Neuron (in vitro differentiated cells): ENCODE measurements at regions not wholly inside any gene's neighbourhood (a gene's known extent, or its start where the extent isn't known, plus 50 kb on each side); places are given as distances from the start of the nearest gene placed in this dataset.
"Not testable (repeated sequence)": the region's sequence is repeated elsewhere in the genome, so short reads cannot be mapped to it uniquely, and the experiment has no call there.

ENCODE experiments used
- H2AFZ ChIP-seq: one replicate; pipeline ENCODE4 v1.6.1; 2013; ENCODE audit warnings: low read depth, mild to moderate bottlenecking, inconsistent platforms, low read length, moderate library complexity
- H3K27me3 ChIP-seq: one replicate; pipeline ENCODE4 v1.6.1; 2013; ENCODE audit warnings: low read length; ENCODE audit not compliant: insufficient read depth
- H3K36me3 ChIP-seq: one replicate; pipeline ENCODE4 v1.6.1; 2013; ENCODE audit warnings: low read length; ENCODE audit not compliant: insufficient read depth
- H3K4me1 ChIP-seq: one replicate; pipeline ENCODE4 v1.6.1; 2013; ENCODE audit warnings: low read length; ENCODE audit not compliant: insufficient read depth
- H3K4me3 ChIP-seq: 2 replicates; pipeline ENCODE4 v1.5.1; 2013; ENCODE audit warnings: mild to moderate bottlenecking, low read length, moderate library complexity
- H3K9me3 ChIP-seq: one replicate; pipeline ENCODE4 v1.6.1; 2013; ENCODE audit warnings: low read length

GRCh38 chr2:239547140-239547539 is 146.3 kb upstream of the HDAC4 start:
- H3K36me3 ChIP-seq, H3K4me1 ChIP-seq, H3K9me3 ChIP-seq, H3K4me3 ChIP-seq, H2AFZ ChIP-seq, H3K27me3 ChIP-seq: not testable (repeated sequence)

DNA sequence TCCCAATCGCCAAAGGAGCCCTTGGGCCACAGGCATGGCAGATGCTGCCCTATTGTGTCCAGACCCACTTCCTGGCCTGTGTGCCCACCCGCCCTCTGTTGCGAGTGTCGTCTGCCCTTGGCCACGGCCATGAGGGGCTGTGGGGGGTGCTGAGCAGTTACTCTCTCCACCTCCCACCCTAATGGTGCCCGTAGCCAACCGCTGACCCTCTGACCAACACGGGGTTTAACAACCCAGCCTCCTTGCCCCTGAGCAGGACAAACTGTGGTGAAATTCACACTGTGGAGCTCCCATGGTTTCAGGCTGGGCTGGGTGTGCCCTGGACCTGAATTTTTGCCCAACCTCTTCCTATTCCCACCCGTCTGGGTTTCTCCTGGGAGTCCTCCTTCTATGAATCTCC is 145.7 kb upstream of the HDAC4 start:
- H3K4me1 ChIP-seq: no peaks in the 10 kb centered on the region
- H2AFZ ChIP-seq: no peak overlapping the region
- peaks cover 3% of the 10 kb centered on the region for H3K27me3 ChIP-seq

DNA sequence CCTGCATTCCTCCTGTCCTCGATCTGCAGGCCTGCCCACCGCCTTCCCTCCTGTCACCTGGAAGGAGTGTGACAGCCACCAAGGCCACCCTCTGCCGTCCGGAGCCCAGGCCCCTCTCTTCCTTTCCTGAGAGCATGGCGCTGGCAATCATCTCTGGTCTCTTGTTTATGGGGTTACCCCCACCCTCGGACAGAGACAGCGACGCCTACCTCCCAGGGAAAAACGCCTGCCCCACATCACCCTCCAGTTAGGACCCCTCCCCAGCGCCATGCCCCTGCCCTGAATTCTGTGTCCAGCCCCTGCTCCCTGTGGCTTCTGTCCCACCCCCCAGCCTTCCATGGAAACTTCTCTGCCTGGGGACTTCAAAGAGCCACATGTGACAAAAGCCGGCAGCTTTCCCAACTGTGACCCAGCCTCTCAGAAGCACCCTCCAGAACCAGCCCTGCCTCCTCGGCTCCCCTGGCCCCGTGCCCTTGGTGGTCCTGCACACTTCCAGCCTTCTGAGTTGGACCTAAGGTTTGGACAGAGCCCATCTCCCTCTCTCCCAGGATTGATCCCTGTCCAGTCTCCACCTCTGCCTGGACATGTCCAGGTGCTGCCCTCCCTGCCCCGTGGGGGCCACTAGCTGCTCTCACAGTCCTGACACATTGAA is 145.0 kb upstream of the HDAC4 start:
- no peaks in the 10 kb centered on the region for H3K9me3 ChIP-seq
- no peaks in the 10 kb centered on the region for H3K4me1 ChIP-seq
- peaks cover 3% of the 10 kb centered on the region for H3K27me3 ChIP-seq
- no peak overlapping the region for H3K4me3 ChIP-seq
- H3K36me3 ChIP-seq: no peaks in the 10 kb centered on the region
- no peak overlapping the region for H2AFZ ChIP-seq

More for the DNA sequence above, 145.7 kb upstream of the HDAC4 start:
- Histone ChIP-seq H3K36me3 (no peaks in the 10 kb centered on the region), H3K9me3 (no peaks in the 10 kb centered on the region), H3K4me3 (no peak overlapping the region)

GRCh38 chr2:239544918-239545465 is 144.2 kb upstream of the HDAC4 start:
- H3K27me3 ChIP-seq: peaks cover 3% of the 10 kb centered on the region
- H3K36me3 ChIP-seq: no peaks in the 10 kb centered on the region
- no peaks in the 10 kb centered on the region for H3K4me1 ChIP-seq
- H3K9me3 ChIP-seq: no peaks in the 10 kb centered on the region
- no peak overlapping the region for H3K4me3 ChIP-seq
- no peak overlapping the region for H2AFZ ChIP-seq

DNA sequence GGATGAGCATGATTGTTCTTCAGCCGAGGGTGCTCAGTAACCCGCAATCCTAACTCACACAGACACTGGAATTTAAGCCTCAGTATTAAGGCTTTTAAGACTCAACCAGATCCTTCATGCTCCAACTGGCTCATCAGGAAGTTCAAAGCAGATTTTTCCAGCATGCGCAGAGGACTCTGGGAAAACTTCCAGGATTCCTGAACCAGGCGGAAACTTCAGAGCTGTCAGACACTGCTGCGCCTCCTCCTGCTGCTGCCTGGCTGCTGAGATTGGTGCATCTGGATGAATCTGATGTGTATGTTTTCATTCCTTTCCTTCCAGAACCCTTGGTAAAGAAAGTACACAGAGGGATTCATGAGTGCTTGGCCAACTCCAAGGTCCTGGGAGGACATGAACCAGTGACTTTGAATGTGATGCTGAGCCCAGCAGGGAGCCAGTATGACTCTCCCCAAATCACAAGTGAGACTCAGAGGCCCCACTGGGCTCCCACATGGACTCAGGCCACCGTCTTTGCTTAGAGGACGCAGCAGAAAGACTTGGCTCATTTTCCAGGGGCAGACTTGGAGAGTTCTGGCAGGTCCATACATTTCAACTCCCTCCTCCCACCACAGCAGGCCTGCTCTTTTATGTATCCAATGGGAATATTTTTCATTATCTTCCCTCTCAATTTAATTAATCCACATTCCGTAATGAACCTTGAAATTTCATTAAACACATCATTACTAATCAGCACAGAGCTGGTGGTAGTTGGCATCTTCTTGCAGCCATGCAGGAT is 143.5 kb upstream of the HDAC4 start:
- no peaks in the 10 kb centered on the region for H3K4me1 ChIP-seq
- H3K27me3 ChIP-seq: peaks cover 3% of the 10 kb centered on the region
- no peak overlapping the region for H3K4me3 ChIP-seq
- H2AFZ ChIP-seq: no peak overlapping the region
- no peaks in the 10 kb centered on the region for H3K9me3 ChIP-seq
- no peaks in the 10 kb centered on the region for H3K36me3 ChIP-seq

- no peaks in the 10 kb centered on the region for H3K9me3 ChIP-seq
- H3K27me3 ChIP-seq: peaks cover 3% of the 10 kb centered on the region
- H3K36me3 ChIP-seq: no peaks in the 10 kb centered on the region
- H3K4me3 ChIP-seq: no peak overlapping the region
- no peaks in the 10 kb centered on the region for H3K4me1 ChIP-seq
- H2AFZ ChIP-seq: no peak overlapping the region
Observed at GRCh38 chr2:239543702-239544101, 142.9 kb upstream of the HDAC4 start.

DNA sequence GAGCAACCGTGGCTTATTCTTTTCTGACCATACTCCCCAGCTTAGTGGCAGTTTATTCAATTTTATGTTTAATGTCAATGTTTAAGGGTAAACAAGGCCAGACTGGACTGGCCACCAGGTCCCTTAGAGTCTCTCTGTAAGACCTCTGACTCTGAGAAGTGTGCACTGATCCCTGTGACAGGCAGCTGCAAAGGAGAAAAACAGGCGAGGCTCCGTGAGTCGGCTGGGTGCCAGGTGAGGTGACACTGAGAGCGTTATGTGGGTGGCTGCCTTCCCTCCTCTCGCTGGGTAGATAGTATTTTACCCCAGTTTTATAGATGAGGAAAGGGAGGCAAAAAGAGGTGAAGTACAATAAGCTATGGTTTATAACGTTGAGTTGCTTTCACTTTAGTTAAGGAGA is 139.4 kb upstream of the HDAC4 start:
- H3K4me1 ChIP-seq: no peaks in the 10 kb centered on the region
- no peaks in the 10 kb centered on the region for H3K36me3 ChIP-seq
- H2AFZ ChIP-seq: no peak overlapping the region
- peaks cover 3% of the 10 kb centered on the region for H3K27me3 ChIP-seq
- H3K9me3 ChIP-seq: no peaks in the 10 kb centered on the region
- H3K4me3 ChIP-seq: no peak overlapping the region

DNA sequence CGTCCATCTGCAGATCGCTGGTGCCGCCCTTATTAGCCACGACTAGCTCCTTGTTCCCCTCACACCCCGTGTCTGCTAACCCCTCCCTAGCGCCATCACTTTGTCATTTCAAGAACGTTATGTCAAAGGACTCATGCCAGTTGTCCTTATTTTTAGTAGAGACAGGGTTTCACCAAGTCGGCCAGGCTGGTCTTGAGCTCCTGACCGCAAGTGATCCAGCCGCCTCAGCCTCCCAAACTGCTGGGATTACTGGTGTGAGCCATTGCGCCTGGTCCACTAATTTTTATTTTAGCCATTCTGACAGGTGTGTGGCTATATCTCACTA is 138.9 kb upstream of the HDAC4 start:
- Histone ChIP-seq H3K36me3 (no peaks in the 10 kb centered on the region), H3K9me3 (no peaks in the 10 kb centered on the region), H3K27me3 (peaks cover 3% of the 10 kb centered on the region)

GRCh38 chr2:239539083-239539775 is 138.4 kb upstream of the HDAC4 start:
- no peaks in the 10 kb centered on the region for H3K4me1 ChIP-seq
- peaks cover 3% of the 10 kb centered on the region for H3K27me3 ChIP-seq
- no peaks in the 10 kb centered on the region for H3K9me3 ChIP-seq
- H3K4me3 ChIP-seq: no peak overlapping the region
- H3K36me3 ChIP-seq: no peaks in the 10 kb centered on the region
- no peak overlapping the region for H2AFZ ChIP-seq

More for the DNA sequence above, 138.9 kb upstream of the HDAC4 start:
- no peak overlapping the region for H3K4me3 ChIP-seq
- no peak overlapping the region for H2AFZ ChIP-seq
- H3K4me1 ChIP-seq: no peaks in the 10 kb centered on the region

DNA sequence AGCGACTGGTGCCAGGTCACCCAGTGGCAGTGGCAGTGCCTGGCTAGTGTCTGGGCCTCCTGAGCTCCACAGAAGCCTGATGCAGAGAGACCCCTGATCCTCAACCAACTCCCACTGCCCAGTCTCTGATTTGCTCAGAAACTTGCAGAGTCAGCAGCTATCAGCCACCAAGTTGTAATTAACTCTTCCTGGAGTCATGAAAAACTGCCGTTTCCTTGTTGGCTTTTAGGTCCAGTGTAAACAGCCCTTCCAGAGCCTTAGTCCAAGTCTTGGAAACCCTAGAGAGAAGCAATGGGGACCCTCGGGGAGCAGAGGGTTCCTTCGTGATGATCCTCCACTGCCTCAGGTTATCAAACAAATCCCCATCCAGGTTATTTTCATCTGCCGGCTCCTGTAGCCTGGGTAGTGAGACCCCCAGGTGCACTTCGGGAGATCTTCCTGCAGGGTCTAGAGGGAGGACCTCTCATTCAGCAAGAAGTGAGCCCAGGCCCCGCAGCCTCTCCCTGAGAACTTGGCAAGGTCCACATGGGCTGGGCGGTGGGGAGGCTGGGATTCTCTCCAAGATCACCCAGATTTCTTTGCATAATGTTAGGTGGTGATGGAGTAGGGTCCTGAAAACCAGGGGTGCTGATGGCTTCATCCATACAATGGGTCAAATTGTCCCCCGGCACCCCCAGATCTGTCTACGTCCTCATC is 137.7 kb upstream of the HDAC4 start:
- H3K9me3 ChIP-seq: no peaks in the 10 kb centered on the region
- no peak overlapping the region for H2AFZ ChIP-seq
- no peak overlapping the region for H3K4me3 ChIP-seq
- no peaks in the 10 kb centered on the region for H3K36me3 ChIP-seq
- H3K27me3 ChIP-seq: peaks cover 3% of the 10 kb centered on the region
- no peaks in the 10 kb centered on the region for H3K4me1 ChIP-seq

GRCh38 chr2:239537633-239538356 is 137.0 kb upstream of the HDAC4 start:
- Histone ChIP-seq H3K4me1 (peaks cover 4% of the 10 kb centered on the region), H3K27me3 (peaks cover 3% of the 10 kb centered on the region), H3K9me3 (no peaks in the 10 kb centered on the region), H3K4me3 (no peak overlapping the region), H3K36me3 (no peaks in the 10 kb centered on the region), H2AFZ (no peak overlapping the region)

GRCh38 chr2:239536186-239536585 is 135.4 kb upstream of the HDAC4 start:
- H3K9me3 ChIP-seq: no peaks in the 10 kb centered on the region
- no peaks in the 10 kb centered on the region for H3K27me3 ChIP-seq
- no peak overlapping the region for H3K4me3 ChIP-seq
- H3K36me3 ChIP-seq: no peaks in the 10 kb centered on the region
- peaks cover 19% of the 10 kb centered on the region for H3K4me1 ChIP-seq
- no peak overlapping the region for H2AFZ ChIP-seq
